GM12873 (cell line): ENCODE measurements at regions not wholly inside any gene's neighbourhood (a gene's known extent, or its start where the extent isn't known, plus 50 kb on each side); places are given as distances from the start of the nearest gene placed in this dataset.

Experiments used
- CTCF ChIP-seq: IDR thresholded peaks from 2 replicates; pipeline ENCODE4 v1.5.1; 2012; ENCODE audit warnings: low read depth, mild to moderate bottlenecking, moderate library complexity, low read length, control low read depth; ENCODE audit not compliant: insufficient read depth; ENCODE audit errors: missing control alignments

GRCh38 chr4:103904123-103904522 lies 184.3 kb upstream of the TACR3 start:
- no peak for TF ChIP-seq CTCF

- no peak for TF ChIP-seq CTCF
Measured at GRCh38 chr4:103902730-103903129, 182.9 kb upstream of the TACR3 start.

- no peak for TF ChIP-seq CTCF
Measured at GRCh38 chr4:103895876-103896465, 176.2 kb upstream of the TACR3 start.

GRCh38 chr4:103892586-103892985 lies 172.8 kb upstream of the TACR3 start:
- TF ChIP-seq CTCF = no peak

- no peak for TF ChIP-seq CTCF
Measured at GRCh38 chr4:103887191-103887590, 167.4 kb upstream of the TACR3 start.

- TF ChIP-seq CTCF = no peak
Measured at GRCh38 chr4:103885152-103885551, 165.4 kb upstream of the TACR3 start.

GRCh38 chr4:103867311-103867710 lies 147.5 kb upstream of the TACR3 start:
- TF ChIP-seq CTCF = no peak
